KBM-7 (cell line): ENCODE measurements at regions not wholly inside any gene's neighbourhood (a gene's known extent, or its start where the extent isn't known, plus 50 kb on each side); places are given as distances from the start of the nearest gene placed in this dataset.
A peak's percentile ranks its signal among the peaks of the same experiment; 100 is the strongest.

Experiments used
- DNase-seq: peaks from one replicate; pipeline ENCODE4 v3.0.0-alpha.2; 2015
- in situ Hi-C: fragments of 300-500 bp; cut with MboI; formaldehyde crosslinking; loops from 2 replicates; pipeline ENCODE4 v1.14.3; 2020; ENCODE audit warnings: low sequenced_read_pairs, low pct_unique_long_range_greater_than_20kb, mixed read lengths

DNA sequence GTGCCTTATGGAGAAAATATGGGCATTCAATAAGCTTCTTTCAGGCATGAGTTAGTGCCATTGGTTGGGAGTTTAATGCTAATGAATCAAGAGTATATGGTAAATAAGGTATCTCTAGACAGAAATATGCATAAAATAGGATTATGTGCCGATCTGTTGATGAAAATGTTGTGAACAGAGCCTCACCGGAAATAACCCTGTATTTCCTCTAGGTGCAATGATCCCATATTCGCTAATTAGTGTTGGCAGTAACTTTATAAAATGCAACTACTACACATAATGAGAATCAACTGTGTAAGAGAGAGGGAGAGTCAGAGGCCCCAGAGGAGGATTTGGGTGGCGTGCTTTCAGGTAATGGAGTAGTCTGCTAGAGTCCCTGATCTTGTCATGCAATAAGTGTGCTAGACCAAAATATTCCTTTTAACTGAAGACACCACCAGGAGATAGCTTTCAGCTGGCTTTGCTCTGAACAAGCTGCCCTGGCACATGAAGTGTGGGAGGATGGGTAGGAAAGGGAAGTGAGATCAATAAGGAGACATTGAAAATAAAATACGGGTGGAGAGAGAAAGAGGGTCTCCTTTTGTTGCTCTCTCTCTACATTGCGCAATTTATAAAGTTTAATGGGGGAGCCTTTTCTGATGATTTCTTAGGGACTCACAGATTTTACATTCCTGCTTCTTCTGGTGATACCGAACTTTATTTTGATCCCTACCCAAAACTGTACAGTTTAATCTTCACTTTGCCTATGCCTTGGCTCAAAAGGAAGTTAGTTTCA is 68.6 kb upstream of the PLXNC1 start:
- in situ Hi-C loops, result loop anchor here (25.0 kb wide), 1 partner anchor 317 kb away; no protein-coding TSS in a partner anchor
- peak; percentile 63 for DNase-seq

DNA sequence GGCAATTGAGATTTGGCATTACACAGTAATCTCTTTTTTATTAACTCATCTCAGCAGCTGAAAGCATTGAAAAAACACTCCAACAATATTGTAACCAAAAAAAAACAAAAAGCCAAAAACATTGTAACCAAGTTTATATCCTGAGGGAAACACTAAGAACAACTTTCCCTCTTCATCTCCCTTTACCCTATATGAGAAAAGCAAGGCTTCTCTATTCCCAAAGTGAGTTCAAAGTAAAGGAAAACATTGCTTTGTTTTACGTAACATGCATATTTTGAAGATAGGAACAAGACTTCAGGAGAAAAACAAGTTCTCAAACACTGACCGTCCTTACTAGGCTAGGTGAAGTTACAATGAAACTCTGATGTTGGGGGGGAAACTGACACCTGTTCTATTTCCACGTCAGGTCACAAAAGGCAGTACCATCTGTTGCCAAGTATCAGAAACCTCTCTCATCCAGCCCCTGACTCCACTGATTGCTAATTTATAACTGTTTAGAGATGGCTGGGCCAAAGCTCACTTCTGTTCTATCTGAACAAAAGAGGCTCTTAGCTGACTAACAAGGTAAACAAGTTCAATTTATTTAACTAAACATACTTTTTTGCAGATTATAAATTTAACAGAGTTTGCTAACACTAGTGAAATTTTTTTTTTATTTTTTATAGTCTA is 67.9 kb upstream of the PLXNC1 start:
- no peak for DNase-seq
- in situ Hi-C loops, result loop anchor here (25.0 kb wide), 1 partner anchor 318 kb away; no protein-coding TSS in a partner anchor

DNA sequence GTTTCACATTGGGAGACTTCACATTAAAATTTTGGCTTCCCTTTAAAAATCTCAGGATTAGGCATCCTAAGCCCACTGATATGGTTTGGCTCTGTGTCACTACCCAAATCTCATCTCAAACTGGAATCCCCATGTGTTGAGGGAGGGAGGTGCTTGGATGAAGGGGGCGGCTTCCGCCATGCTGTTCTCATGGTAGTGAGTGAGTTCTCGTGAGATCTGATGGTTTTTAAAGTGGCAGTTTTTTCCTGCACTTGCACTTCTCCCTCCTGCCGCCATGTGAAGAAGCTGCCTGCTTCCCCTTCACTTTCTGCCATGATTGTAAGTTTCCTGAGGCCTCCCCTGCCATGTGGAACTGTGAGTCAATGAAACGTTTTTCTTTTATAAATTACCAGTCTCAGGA is 65.7 kb upstream of the PLXNC1 start:
- in situ Hi-C loops, result loop anchor here (25.0 kb wide), 1 partner anchor 320 kb away; no protein-coding TSS in a partner anchor
- DNase-seq, result no peak

DNA sequence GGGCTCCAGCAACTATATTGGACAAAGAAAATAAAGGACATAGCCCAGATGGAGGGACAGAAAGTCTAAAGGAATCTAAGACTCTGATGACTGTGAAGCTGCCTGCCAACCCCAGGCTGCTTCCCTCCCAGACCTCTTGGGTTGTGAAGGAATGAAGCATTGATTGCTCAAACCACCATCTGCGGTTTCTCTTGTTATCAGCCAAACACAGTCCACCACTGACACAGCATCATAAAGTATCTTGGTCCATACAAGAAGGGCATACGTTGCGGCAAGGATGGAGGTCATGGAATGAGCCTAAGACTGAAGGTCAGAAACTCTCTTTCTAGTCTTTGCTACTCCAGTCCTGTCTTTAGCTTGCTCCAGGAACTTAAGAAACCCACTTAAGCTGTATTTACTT is 58.5 kb upstream of the PLXNC1 start:
- DNase-seq, result peak; percentile 62
- in situ Hi-C loops, result loop anchor here (10.0 to 25.0 kb wide), 2 partner anchors 105 to 328 kb away; no protein-coding TSS in a partner anchor

DNA sequence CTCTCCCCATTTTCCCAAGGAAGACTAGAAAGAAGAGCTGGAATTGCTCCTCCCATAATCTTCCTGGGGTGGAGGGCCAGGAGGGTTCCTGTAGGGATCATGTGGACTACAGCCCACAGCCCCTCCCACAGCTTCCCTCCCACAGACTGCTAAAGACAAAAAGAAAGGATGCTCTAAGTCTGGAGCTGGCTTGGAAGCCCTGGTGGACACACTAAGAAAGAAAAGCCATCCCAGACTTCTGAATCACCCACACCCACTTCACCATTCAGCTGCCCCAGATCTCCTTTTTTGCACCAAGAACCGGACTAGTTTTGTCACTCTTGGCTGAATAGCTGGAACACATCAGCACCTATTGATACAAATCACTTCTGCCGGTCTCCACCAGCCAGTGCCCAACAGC is 56.8 kb upstream of the PLXNC1 start:
- no peak for DNase-seq
- in situ Hi-C loops, result loop anchor here (10.0 to 25.0 kb wide), 2 partner anchors 107 to 329 kb away; no protein-coding TSS in a partner anchor

DNA sequence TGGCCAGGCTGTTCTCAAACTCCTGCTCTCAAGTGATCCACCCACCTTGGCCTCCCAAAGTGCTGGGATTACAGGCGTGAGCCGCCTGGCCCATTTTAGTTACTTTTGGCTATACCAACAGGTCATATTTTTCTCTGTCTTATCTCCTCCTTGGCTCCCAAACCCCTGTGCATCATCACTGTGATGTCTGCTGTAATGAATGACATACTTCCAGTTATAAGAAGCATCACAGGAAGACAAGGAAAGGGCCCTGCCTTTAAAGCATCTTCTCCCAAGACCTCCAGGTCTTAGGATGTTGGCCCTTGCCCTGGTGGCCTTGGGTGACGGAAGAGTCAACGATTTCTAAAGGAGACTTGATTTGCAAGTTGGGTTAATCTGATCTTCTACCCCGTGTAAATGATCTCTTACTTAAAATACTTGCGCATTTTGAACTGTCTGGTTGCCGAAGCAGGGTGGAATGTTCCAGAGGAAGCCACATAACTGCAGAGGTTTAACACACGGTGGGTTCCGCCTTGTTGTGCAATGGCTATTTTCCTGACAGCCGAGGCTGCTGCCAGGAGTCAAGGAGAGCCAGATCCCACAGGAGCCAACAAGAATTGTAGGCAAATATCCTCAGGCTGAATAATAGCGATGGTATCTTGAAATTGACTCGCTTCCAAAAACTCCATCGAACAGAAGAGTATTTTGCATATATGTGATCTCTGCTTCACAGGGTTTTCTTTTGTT is 55.7 kb upstream of the PLXNC1 start:
- DNase-seq, result no peak
- in situ Hi-C loops, result loop anchor here (10.0 to 25.0 kb wide), 2 partner anchors 108 to 330 kb away; no protein-coding TSS in a partner anchor

DNA sequence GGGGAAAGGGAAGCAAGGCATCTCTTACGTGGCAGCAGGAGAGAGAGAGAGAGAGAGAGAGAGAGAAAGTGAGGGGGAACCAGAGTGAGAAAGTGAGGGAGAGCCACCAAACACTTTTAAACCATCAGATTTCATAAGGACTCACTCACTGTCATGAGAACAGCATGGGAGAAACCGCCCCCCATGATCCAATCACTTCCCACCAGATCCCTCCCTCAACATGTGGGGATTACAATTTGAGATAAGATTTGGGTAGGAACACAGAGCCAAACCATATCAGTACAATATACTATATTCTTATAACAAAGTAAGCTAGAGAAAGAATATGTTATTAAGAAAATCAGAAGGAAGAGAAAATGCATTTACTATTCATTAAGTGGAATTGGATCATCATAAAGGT is 53.7 kb upstream of the PLXNC1 start:
- in situ Hi-C loops, result loop anchor here (10.0 to 25.0 kb wide), 2 partner anchors 110 to 332 kb away; no protein-coding TSS in a partner anchor
- no peak for DNase-seq

DNA sequence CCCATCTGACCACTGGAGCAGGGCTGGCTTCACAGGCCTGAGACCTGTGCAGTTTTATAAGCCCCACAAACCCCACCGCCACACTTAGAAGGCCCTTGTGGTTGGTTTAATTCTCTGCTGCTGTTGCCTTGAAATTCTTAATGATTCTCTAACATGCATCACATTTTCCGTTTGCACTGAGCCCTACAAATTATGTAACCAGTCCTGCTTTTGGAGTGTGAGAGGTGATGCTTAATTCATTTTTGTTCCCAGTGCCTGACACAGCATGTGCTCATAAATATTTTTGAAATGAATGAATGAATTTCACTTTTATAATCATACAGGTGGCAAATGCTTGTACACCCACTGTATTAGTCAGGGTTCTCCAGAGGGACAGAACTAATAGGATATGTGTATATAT is 52.8 kb upstream of the PLXNC1 start:
- DNase-seq, result no peak
- in situ Hi-C loops, result loop anchor here (10.0 to 25.0 kb wide), 2 partner anchors 111 to 333 kb away; no protein-coding TSS in a partner anchor

DNA sequence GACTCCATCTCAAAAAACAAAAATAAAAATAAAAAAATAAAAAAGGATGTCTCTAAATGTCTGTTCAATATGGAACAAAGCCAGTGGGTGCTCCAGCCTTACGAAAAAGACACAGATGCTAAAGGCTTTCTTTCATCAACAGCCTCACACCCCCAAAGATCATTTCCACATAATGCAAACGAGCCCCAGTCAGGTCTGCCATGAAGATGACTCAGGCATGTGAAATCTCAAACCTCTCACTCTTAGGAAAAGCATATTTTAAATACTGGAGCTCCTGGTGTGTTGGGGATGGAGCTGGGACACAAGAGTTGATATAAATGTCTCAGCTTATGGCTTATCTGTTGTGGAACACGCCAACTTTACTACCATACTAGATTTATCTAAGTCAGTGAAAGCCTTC is 49.9 kb upstream of the PLXNC1 start:
- in situ Hi-C loops, result loop anchor here (10.0 to 25.0 kb wide), 2 partner anchors 114 to 336 kb away; no protein-coding TSS in a partner anchor
- DNase-seq, result no peak
